Amniotic stem cell (primary cell): ENCODE measurements at regions not wholly inside any gene's neighbourhood (a gene's known extent, or its start where the extent isn't known, plus 50 kb on each side); places are given as distances from the start of the nearest gene placed in this dataset.
"Not testable (repeated sequence)": the region's sequence is repeated elsewhere in the genome, so short reads cannot be mapped to it uniquely, and the experiment has no call there.

Source experiments
- DNase-seq: peaks from one replicate; lab custom pipeline; 2025; lab: John Stamatoyannopoulos, UW

DNA sequence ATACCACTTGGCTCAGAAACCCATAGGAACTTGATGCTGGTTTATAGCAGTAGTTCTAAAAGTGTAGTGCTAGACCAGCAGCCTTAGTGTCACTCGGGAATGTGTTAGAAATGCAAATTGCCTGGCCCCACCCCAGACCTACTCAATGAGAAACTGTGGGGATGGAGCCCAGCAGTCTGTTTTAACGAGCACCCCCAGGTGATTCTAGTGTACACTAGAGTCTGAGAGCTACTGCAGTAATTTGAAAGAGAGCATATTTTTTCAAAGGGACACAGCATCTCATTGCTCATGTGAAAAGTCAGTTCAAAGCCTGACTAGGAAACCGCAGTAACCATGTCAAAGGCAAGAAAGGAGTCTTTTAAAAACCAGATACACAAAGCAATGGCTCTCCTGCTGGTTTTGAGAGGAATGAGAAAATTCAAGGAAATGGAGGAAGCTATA lies 313.4 kb downstream of the SQOR start:
- DNase-seq: no peak

DNA sequence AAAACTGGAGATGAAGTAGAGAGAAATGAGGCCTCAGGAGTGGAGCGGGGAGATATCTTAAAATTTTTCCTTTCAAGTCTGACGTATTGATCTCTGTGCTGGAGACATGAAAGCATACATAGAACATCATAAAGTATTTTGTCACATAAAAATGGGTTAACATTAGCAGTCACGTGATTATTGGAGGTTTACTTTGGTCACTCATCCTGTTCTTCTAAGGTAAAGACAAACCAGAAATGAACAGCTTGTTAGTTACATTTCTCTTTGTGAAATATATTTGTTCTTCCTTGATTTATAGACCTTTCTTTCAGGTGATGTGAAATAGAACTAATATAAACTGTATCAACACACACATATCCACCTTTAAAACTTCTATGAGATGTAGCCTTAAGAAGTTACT lies 324.1 kb downstream of the SQOR start:
- no peak for DNase-seq

DNA sequence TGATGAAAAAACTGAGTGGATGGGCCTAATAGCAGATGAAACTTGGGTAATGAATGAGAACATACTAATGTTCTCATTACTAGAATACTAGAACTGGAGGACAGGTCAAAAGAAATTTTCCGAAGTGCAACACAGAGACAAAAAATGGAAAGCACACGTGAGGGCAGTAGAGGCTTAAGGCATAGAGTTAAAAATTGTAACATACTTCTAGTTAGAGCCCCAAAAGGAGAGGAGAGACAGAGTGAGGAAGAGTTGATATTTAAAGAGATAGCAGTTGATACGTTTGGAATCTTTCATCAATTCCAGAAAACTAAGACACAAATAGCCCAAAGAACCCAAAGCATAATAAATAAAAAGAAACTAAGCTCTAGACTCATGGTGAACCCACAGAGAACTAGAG lies 327.9 kb downstream of the SQOR start:
- no peak for DNase-seq

DNA sequence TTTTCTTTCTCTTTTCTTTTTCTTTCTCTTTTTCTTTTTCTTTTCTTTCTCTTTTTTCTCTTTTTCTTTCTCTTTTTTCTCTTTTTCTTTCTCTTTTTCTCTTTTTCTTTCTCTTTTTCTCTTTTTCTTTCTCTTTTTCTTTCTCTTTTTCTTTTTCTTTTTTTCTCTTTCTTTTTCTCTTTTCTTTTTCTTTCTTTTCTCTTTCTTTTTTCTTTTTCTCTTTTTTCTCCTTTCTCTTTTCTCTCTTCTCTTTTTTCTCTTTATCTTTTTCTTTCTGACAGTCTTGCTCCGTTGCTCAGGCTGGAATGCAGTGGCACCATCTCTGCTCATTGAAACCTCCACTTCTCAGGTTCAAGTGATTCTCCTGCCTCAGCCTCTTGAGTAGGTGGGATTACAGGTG lies 335.7 kb downstream of the SQOR start:
- DNase-seq: no peak

DNA sequence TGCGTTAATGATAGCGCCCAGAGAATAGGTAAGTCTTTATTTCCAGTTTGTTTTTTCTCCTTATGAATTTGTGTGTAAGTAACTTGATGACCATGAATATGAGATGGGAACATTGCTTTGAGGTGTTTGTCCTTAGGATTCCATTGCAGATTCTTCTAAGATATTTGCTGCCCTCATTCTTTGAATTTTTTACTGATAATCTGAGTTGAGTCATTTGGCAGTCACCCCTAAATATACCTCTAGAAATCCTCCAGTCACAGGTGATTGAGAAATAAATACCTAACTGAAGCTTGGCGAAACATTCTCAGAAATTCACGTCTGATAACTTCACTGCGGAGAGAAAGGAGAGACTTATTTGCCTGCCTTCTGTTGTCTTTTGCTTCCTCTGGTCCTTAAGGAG lies 345.5 kb downstream of the SQOR start:
- DNase-seq: no peak

DNA sequence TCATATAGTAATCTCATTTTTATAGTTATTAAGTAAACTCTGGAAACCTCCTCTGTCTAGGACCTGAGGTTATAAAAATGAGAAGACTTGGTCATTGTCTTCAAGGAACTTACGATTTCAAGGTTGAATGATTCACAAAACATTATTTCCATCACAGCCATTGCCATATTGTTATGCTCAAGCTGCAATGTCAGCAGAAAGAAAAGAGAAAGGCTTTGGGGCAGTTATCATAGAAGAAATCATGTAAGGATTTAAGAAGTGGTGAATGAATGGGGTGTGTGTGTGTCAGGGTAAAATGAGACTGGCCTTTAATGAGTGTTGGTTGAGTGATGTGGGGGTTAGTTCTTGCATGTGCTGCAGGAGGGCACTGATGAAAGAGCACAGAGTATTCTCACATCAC lies 346.8 kb downstream of the SQOR start:
- no peak for DNase-seq

DNA sequence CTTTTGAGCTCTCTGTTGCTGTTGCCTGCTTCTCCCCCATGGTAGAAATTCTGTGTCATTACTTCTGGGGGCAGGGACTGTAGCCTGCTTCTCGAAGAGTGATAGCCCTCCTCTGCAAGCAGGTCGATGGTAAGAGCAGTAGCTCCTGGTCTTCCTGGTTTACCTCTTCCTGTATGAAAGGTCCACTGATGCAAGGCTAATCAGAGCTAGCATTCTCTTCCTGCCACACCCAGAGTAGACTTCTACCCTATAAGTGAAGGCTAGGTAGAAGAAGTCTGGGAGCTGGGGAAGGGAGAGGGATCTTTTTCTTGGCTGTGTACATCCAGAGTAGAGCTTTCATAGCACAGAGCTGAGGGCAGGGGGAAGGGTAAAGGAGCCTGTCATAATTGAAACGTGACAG lies 357.0 kb downstream of the SQOR start:
- DNase-seq: no peak

DNA sequence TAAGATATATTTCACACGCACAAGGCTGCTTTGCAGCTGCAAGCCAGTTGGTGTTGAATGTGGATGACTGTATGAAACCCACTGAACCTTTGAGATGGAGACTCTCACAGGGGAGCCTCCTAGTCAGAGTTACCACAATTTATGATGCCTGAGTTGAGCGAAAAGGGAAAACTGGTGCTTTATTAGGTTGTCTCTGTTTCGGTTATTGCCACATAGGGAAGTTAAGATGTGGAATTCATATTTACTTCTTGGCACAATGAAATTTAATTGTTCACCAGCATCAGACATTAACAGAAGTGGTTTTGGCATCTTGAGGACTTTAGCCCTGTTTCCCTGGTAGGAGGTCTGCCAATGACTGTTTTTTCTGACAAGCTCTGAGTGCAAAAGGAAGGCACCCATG lies 358.2 kb downstream of the SQOR start:
- no peak for DNase-seq

DNA sequence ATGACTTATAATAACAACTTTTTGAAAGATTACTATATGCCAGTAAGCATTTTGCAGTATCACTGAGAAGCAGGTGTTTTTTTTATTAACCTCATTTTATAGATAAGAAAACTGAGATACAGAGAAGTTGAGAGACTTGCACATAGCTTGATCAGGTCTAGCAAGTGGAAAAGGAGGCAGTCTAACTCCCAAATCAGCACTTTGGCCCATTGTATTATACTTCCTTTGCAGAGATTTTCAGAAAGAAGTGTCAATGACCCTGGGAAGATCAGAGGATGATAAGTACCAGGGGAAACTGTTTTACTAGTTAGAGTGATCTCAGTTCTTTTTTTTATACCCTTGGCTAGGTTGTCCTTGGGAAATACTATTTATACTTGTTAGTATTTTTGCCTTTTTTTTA lies 358.7 kb downstream of the SQOR start:
- DNase-seq: no peak

DNA sequence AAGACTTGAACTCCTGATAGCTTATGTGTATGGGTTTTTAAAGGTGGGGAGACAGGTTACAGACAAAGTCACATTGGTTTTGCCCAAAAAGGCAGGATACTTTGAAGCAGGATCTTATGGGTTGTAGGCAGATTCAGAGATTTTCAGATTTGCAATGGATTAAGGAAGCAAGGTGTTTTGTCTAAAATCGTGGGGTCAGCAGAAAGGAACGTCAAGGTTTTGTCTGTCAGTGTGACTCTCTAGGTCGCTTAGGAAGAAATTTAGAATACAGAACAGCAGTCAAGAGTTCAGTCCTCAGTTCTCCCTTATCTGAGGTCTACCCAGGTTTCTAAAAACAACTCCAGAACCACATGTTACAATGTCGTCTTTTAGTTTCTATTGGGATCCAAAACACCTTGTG lies 361.0 kb downstream of the SQOR start:
- DNase-seq: no peak

DNA sequence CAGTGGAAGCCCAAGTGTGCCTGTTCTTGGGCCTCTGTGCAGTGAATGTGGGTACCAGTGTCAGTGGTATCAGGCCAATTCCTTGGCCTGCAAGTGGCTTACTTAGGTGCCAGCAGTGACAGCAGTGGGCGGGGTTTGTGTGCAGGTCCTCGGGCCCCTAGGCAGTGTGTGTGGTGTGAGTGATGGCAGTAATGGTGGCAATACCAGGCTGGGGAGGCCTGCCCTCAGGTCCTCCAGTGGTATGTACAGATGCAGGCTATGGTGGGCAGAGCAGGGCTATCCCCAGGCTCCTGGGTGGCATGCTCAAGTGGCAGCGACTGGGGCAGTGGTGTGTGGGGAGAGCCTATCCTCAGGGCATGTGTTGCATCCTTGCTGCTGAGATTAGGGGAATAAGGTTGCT lies 379.7 kb downstream of the SQOR start:
- DNase-seq: no peak

DNA sequence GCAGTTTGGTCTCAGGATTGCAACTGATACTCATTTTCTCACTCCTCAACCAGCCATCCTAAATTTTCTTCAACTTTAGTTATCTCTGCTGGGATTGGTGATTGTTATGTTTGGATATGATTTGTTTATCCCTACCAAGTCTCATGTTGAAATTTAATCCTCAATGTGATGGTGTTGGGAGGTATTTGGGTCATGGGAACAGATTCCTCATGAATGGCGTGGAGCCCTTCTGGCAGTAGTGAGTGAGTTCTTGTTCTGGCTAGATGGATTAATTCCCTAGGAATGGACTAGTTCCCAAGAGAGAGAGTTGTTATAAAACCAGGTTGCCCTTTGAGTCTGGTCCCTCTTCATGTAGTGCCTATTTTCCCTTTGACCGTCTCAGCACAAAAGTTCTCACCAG lies 399.9 kb downstream of the SQOR start:
- DNase-seq: no peak

DNA sequence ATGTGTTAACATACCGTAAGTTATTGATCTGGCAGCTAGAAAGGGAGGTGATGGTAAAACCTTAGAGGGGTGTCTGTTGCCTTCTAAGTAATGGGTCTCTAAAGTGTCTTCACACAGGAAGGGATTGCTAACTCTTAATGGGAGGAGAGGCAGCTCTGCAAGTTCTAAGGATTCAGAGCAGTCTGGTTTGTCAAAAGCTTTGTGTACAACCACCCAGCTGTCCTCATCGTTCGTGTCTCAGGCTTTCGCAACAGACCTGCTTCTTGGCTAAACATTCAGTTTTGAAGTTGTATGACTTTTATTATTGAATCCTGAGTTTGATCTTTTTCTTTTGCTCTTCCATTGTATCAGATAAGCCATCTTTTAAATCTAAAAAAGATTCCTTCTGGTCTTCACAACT lies 404.9 kb downstream of the SQOR start:
- DNase-seq: no peak

DNA sequence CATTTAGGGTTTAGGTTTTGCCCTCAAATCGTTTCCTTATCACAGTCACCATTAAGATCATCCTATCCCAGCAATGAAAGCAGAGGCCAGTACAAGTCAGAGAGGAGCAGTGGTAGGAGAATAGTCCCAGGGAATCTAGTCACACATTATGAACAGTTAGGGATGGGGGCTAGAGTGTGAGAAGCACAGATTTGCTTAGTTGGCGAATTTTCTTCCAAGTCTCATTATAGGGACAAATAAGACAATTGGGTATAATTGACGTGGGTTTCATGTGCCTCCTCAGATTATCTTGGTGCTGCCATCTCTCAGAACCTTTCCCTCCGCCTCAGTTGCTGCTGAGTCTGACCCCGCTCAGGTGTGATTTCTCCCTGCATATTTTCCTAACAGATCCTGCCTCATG lies 407.1 kb downstream of the SQOR start:
- no peak for DNase-seq

DNA sequence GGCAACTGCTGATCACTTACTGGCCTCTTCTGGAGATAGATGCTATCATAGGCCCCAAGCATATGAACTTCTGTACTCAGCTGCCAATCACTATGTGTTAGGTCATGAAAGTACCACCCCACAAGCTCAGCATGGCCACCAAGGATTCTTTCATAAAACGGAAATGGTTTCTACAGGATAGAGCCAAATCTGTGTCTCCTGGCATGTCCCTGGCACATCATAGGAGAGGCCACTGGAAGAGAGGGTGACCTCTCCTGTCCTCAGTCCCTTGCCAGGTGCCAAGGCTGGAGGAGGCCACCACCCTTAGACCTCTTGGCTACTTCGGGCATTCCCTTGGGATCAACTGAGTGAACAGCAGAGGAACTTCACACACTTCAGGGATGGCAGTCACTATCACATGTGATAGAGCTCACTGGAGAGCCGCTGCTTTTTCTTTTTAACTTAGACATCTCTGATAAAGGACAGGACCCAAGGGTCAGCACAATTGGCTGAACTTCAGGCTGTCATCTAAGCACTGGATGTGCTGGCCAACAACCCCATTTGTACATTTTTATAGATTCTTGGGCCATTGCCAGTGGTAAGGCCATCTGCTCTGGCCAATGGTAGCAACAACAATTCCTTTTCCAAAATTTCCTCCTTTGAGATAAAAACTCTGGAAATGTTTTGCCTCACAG lies 425.2 kb downstream of the SQOR start:
- no peak for DNase-seq

DNA sequence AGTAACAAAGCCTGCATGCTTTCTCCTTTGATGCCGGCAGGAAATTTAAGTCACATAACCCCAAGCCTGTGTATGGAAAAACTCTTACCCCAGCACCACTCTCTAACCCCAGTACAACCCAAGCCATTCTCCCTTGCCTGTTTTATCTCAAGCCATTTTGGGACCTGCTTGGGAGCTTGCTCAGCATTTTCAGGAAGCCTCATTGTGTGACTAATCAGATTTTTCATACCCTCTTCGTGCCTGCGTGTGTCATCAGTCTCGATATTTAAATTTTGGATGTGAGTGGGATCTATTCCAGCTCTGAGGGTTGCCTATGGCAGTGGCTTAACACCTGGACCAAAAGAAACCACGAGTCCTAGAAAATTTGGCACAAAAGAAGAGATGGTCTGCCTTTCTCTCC lies 426.2 kb downstream of the SQOR start:
- DNase-seq: no peak

DNA sequence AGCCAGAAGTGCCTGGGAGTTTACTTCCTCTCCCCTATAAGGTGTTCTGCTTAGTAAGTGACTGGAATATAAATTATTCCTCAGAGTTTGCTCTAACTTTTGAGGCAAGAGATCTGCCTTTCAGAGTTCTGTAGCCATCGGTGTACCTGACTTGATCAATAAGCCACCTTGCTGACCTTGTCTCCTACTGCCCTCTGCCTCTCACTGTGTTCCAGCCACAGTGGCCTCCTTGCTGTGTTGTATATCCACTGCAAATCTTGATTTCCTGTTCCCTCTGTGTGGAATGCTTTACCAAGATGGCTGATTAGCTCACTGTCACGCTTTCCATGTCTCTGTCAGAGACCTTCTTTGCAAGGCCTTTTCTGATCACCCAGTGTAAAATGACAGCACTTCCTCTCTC lies 442.4 kb downstream of the SQOR start:
- no peak for DNase-seq

DNA sequence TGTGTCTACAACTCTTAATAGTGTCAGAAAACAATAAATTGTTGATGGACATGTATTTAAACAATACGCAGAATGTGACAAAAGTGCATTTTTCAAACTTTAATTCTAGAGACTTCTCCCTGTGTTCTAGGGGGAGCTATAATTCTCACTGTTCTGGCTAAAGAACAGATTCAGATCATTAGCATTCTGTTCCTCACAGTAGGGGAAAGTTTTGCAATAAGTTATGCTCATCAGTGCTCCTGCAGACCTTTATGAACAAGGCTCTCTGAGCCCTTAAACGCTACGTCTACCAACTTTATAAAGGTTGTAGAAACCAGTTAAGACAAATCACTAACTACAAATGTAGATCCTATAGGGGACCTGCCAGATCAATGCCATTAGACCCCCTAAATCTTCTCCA lies 444.2 kb downstream of the SQOR start:
- no peak for DNase-seq

DNA sequence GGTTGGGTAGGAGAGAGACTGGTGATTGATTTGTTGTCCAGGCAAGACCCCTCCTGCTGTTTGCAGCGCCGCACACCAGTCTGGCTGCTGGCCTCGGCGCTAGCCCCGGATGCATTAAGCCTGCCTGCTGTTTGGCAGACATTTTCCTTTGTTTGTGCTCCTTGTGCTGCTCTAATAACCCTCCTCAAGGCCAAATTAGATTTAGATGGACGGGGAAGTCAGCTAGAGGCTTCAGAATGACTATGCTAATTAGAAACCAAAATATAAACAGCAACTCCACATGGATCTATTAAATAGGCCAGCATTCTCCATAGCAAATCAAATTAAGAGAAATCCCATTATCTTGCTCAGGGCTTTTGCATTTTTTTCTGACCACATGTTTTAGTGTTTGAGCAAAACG lies 445.2 kb downstream of the SQOR start:
- no peak for DNase-seq

DNA sequence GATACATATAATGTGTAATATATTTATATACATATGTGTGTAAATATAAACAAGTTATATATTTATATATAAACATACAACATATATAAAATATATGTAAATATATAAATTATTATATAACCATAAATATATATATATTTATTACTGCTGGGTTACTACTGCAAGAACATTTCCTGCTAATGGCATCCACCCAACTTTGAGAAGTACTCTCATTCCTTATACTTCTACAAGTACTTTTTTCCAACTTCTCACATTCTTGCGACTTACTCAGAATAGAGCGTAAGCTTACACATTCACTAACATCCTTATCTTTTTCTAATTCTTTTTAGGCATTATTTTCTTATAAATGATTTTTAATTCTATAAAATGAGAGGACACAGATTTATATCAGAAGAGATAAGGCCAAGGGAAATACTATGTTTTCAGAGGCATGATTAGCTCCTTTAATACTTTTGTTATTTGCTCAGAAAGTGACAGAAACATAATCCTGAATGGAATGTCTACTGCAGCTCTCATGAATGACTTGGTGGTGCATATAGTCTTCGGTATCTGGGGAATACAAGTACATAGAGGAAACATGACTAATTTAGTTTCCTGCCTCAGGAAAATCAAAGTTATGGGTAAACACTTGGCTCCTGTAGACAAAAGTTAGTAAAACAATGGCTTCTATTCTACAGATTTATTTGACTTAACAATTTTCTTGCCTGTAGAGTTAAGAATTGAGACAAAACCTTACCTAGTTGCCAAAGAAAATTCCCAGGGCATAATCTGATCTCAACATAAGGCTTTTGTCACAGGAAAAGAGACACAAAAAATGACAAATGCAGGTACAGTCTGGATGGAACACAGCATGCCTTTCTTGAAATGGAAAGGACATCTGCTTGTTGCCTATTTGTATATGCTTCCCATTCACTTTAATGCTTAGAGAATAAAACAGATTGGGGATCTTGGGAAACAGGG lies 453.9 kb downstream of the SQOR start:
- no peak for DNase-seq

DNA sequence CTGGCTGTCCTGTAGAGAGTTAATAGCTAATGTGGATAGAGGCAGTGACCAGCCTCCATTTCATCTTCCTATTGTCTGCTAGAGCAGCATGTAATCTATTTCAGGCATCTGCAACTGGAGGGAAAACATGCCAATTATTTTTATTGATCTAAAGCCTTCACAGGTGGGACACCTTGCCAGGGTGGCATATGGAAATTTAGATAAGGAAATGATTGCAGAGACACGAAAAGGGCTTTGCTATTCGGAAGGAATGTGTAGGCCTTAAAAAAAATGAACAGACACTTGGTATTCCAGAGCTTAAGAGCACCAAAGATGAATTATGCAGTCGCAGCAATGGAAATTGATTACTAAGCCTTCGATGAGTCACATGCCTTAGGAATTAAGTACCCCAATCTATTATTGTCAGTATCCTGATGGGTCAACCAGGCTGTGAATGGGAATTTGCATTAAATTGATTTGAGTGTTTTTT lies 454.7 kb downstream of the SQOR start:
- DNase-seq: no peak

DNA sequence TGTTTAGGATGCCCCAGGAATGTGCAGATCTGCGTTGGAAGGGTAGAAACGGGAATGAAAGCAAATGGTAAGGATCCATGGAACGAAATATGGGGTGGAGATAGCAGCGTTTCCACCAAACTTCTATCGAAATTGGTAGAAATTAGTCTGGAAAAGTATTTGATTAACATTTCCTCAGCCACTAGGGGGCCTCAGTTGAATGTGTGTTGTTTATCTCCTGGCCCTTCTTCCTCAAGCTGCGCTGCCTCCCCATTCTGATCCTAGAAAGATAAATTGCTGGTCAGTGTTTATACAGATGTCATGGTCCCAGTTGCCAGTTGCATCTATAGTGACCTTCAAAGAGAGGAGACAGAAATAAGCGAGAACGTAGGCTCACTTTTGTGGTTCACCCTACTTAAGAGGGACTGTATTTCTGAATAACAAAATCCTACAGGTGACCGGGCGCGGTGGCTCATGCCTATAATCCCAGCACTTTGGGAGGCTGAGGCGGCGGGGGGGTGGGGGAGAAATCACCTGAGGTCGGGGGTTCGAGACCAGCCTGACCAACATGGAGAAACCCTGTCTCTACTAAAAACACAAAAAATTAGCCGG lies 457.1 kb downstream of the SQOR start:
- peak; percentile 5 for DNase-seq

DNA sequence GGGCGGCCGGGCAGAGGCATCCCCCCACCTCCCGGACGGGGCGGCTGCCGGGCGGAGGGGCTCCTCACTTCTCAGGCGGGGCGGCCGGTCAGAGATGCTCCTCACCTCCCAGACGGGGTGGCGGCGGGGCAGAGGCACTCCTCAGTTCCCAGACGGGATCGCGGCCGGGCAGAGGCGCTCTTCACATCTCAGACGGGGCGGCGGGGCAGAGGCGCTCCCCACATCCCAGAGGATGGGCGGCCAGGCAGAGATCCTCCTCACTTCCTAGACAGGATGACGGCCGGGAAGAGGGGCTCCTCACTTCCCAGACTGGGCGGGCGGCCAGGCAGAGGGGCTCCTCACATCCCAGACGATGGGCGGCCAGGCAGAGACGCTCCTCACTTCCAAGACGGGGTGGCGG lies 463.2 kb downstream of the SQOR start:
- not testable (repeated sequence) for DNase-seq
